Stimulated activated CD4-positive, alpha-beta T cell treated with anti-CD3 and anti-CD28 coated beads, Interleukin-1b, Interleukin-23, amount 100 ng/mL, for 24 hours (primary cell): ENCODE measurements at regions not wholly inside any gene's neighbourhood (a gene's known extent, or its start where the extent isn't known, plus 50 kb on each side); places are given as distances from the start of the nearest gene placed in this dataset.

ENCODE experiments used
- DNase-seq, 4 experiments: peaks; one replicate each; pipeline ENCODE4 v3.0.0-alpha.2; 2020; ENCODE audit warnings: low read depth in 4 of 4, low spot score in 1 of 4

DNA sequence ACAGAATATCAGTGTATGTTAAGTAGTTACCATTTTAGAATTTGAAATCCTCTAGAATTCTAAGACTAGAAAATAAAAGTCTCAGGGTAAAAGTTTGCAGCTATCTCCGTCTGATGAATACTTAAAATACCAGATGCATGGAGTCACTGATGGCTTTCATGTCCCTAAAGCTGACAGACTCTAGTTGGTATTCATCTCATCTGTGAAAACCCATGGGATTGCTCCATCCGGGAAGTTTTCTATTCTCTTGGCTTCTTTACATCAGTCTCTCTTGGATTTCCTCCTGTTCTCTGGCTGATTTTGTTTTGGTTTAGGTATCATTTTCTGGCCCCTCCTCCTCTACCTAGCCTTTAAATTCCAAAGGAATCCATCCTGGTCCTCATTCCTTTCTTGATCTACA, 465.6 kb upstream of the POU3F3 start:
- no peak for DNase-seq

- no peak for DNase-seq
These were observed 451.1 kb upstream of the POU3F3 start for GRCh38 chr2:104402825-104403224.

GRCh38 chr2:104404526-104404925, 449.4 kb upstream of the POU3F3 start:
- DNase-seq, result no peak

DNA sequence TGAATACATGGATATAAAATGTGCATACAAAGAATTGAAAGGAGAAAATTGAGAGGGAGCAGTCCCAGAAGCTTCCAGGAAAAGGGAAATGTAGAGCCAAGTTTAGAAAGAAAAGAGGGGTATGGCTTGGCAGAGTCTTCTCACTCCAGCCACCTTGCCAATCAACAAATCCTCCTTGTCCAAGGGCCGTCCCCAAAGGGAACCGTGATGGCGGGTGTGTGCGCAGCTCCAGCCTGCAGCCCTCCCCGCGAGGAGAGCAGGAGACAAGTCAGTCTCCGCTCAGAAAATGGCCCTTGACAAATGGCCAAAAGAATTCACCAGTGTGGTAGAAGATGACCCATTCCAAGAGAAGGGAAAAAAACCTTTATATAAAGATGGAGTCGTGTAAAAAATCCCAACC, 448.3 kb upstream of the POU3F3 start:
- no peak for DNase-seq

GRCh38 chr2:104406261-104406726, 447.6 kb upstream of the POU3F3 start:
- DNase-seq, result no peak

GRCh38 chr2:104407641-104408040, 446.3 kb upstream of the POU3F3 start:
- no peak for DNase-seq

GRCh38 chr2:104408266-104408665, 445.6 kb upstream of the POU3F3 start:
- DNase-seq, result no peak

DNA sequence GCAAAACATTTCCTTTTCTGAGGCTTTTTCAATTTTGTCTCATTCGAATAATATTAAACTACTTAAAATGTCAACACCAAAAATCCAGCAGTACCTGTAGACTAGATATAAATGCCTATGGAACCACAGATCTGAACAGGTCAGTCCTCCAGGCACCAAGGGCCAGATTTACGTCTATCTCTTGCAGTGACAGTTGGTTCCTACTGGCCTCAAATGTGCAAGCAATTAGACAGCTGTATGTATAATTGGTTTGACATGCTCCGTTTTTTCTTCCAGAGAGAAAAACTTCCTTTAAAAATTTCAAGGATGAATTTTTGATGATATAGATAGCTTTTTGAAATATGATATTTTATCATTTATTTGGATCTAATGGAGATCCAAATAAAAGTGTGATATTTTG, 443.8 kb upstream of the POU3F3 start:
- no peak for DNase-seq

GRCh38 chr2:104412384-104412783, 441.5 kb upstream of the POU3F3 start:
- DNase-seq, result no peak

DNA sequence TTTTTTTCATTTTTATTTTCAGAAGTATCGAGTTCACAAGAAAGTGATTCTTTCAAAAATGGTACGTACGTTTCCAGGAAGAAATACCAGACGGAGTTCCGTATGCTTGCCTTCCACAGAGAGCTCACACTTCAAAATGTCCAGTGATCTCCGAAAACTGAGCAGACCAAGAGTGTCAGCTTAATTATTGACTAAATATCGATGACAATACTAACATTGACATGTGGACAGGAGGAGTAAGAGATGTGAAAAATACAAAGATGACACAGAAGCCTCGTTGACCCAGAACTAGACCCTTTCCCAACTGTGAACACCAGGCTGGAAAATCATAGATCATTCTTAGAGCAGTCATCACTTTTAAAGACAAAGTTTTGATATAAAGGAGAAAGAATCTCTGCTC, 440.0 kb upstream of the POU3F3 start:
- no peak for DNase-seq

GRCh38 chr2:104415284-104415683, 438.6 kb upstream of the POU3F3 start:
- no peak for DNase-seq

GRCh38 chr2:104416339-104417000, 437.4 kb upstream of the POU3F3 start:
- DNase-seq, result no peak

GRCh38 chr2:104420420-104420819, 433.5 kb upstream of the POU3F3 start:
- no peak for DNase-seq

- no peak for DNase-seq
These were observed 433.0 kb upstream of the POU3F3 start for GRCh38 chr2:104420953-104421352.

GRCh38 chr2:104425850-104426595, 427.9 kb upstream of the POU3F3 start:
- DNase-seq, result no peak

DNA sequence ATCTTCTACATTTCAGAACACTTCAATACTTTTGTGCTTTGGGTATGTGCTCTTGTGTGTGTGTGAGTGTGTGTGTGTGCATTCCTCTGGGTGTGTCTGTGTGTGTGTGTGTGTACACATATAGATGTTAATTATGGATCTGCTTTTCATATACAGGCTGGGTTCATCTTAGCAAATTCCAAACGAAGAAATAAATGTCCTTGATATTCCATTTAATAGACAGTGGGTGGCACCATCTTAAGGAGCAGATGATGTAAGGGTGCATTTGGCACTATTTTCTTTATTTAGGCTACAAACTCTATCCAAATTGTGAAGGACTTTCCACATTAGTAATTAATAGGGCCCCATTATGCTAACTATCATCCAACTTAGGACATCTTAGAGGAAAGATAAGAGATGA, 425.8 kb upstream of the POU3F3 start:
- DNase-seq, result no peak

DNA sequence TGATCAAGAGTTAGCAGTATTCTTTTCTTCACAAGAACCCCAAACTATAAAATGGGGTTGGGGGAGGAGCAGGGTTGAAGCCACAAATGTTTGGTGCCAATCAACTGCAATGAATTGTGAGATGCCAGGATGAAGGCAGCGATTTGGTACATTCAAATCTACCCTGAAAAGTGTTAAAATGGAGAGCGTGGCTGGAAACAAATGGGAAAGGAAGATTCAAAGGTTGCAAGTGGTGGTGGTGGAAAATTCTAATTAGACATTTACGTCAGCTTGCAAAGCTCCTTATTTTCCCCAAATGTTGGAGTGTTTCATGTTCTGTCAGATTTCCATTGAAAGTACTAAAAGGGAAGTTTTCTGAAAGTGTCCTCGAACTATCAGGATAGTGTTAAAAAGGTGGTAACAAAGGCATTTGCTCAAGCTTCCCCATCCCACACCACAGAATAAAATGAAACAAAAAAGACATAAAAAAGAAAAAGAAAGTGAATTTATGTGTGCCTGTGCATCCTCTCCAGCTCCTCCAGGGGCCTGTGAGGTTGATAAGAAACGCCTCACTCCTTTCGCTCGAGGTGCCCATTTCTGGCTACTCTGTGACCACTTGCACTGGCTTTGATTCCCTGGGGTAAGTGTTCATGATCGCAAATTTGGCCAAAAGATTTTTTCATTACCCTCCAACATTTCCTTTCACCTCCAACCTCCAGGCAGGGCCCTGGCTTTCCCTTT, 424.1 kb upstream of the POU3F3 start:
- no peak for DNase-seq

DNA sequence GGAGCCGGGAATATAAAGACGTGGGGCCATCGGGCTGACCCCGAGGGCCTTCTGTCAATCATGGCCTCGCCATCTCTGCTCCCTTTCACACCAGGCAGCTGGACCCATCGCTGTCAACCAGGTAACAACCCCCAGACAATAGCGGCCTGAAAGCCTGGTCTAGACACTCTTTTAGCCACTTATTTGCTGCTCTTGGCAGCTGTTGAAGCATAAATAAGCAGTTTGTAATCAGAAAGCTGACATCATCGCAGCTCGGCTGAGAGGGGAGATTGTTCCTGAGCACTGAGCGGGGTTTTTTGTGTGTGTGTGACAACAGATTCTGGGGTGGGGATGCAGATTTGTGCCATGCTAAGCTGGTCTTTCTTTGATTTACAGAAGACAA, 423.6 kb upstream of the POU3F3 start:
- DNase-seq, result no peak

DNA sequence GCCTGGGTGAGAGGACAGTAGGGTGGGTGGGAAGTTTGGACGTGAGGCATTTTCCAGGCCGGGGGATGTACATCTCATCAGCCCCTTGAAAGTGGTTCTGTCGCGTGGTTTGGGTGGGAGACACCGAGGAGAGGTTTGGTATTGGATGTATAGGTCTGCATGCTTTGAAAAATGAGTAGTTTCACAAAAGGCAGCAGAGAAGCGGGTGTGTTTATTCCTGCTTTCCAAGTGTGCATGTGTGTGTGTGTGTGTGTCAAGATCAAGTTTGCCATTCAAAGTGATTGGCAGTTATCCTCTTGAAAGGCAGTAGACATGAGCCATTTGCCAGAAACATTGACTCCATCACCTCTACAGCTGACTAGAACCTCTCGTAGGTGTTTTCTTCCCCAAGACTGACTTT, 423.1 kb upstream of the POU3F3 start:
- DNase-seq, result no peak

DNA sequence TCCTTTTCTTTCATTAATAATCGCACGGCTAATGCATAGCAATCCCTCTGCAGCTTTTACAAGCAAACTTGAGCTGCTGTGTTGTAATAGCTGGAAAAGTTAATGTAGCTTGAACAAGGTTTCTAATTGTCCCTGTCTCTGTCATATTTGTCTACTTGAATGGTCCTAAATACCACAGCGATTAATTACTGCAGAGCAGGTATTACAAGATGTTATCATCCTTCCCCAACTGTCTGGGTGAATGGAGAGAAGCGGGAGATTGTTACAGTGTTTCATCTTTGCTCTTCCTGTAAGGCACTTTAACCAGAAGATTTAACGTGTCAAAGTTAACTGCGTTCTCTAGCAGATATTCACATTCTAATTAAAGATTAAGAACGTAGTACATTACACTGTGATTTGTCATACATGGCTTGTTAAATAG, 422.2 kb upstream of the POU3F3 start:
- no peak for DNase-seq

DNA sequence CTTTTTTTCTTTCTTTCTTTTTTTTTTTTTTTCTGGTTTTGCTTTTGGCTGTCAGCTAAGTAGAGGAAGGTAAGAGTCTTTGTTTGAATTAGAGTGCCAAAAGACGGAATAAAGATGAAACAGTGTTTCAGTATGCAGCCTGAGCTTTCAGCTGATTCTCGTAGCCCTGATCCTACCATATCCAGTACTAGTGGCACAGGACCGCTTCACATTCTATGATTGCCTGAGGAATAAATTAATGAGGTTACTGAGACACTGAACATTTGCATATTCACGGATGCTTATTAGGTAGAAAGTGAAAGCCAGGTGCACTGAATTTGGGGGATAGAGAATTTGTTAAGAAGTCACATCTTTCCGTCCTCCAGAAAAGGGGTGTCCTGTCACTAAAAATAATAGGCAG, 421.5 kb upstream of the POU3F3 start:
- DNase-seq, result no peak

- DNase-seq, result no peak
These were observed 420.9 kb upstream of the POU3F3 start for GRCh38 chr2:104432991-104433390.
